Panc1 (cell line): ENCODE measurements at regions not wholly inside any gene's neighbourhood (a gene's known extent, or its start where the extent isn't known, plus 50 kb on each side); places are given as distances from the start of the nearest gene placed in this dataset.

ENCODE experiments used
- ATAC-seq: fragments of 200-7000 bp; cut with Tn5 transposase; 2 replicates; pipeline ENCODE4 v1.9.1; 2020; ENCODE audit warnings: mild to moderate bottlenecking, moderate library complexity
- BruUV-seq: library from RNA; stranded (reverse); fragments of 400-500 nt; replicated peaks from 2 replicates; lab custom pipeline; 2021; lab: Mats Ljungman, UMichigan
- CTCF ChIA-PET: fragments of 300-600 bp; sonication (Branson Sonifier 250); formaldehyde crosslinking; loops from one replicate; lab custom pipeline; 2022; ENCODE audit warnings: antibody characterized with exemption; lab: Charles Lee
- POLR2A ChIA-PET: fragments of 300-600 bp; sonication (Branson Sonifier 250); formaldehyde crosslinking; loops from one replicate; lab custom pipeline; 2022; ENCODE audit warnings: antibody characterized with exemption; lab: Charles Lee
- DNase-seq: peaks from one replicate; pipeline ENCODE4 v3.0.0-alpha.2; 2010; ENCODE audit warnings: low read depth, low spot score
- H3K27ac ChIP-seq: 2 replicates; pipeline ENCODE4 v1.5.1; 2011; ENCODE audit warnings: mild to moderate bottlenecking, low read length, inconsistent platforms
- H3K27me3 ChIP-seq: fragments of 200-500 bp; sonication (Bioruptor generic); 2 replicates; pipeline ENCODE4 v1.6.0; 2014; ENCODE audit warnings: low read length, inconsistent platforms; ENCODE audit not compliant: control insufficient read depth, insufficient read depth
- H3K36me3 ChIP-seq: fragments of 200-500 bp; sonication (Bioruptor generic); 2 replicates; pipeline ENCODE4 v1.5.1; 2014; ENCODE audit warnings: inconsistent platforms, mild to moderate bottlenecking, low read length, moderate library complexity; ENCODE audit not compliant: control insufficient read depth, insufficient read depth
- H3K4me1 ChIP-seq: 2 replicates; pipeline ENCODE4 v1.5.1; 2011; ENCODE audit warnings: inconsistent platforms, mild to moderate bottlenecking, low read length, moderate library complexity; ENCODE audit not compliant: control insufficient read depth, insufficient read depth
- H3K4me3 ChIP-seq, 2 experiments: 2 replicates each; pipeline ENCODE4 v1.5.1; 2011 to 2012; ENCODE audit warnings: low read depth in 2 of 2, low read length in 2 of 2, mild to moderate bottlenecking in 2 of 2, inconsistent platforms in 1 of 2, moderate library complexity in 1 of 2
- H3K9me3 ChIP-seq: fragments of 200-500 bp; sonication (Bioruptor generic); 2 replicates; pipeline ENCODE4 v1.5.1; 2014; ENCODE audit warnings: low read depth, mild to moderate bottlenecking, inconsistent platforms, low read length, moderate library complexity; ENCODE audit not compliant: control insufficient read depth, insufficient read depth
- CTCF ChIP-seq: fragments of 450-650 bp; IDR thresholded peaks from 2 replicates; pipeline ENCODE4 v1.5.1; 2017; ENCODE audit warnings: mild to moderate bottlenecking
- POLR2AphosphoS5 ChIP-seq: IDR thresholded peaks from 2 replicates; pipeline ENCODE4 v1.6.1; 2012; ENCODE audit warnings: mild to moderate bottlenecking, low read depth, low read length, moderate library complexity
- REST ChIP-seq, 2 experiments: IDR thresholded peaks; 2 replicates each; pipeline ENCODE4 v1.6.1; 2011 to 2012; ENCODE audit warnings: low read depth in 2 of 2, control low read depth in 1 of 2, low read length in 1 of 2, mild to moderate bottlenecking in 1 of 2, moderate library complexity in 1 of 2; ENCODE audit not compliant: insufficient read depth in 1 of 2
- SIN3A ChIP-seq: IDR thresholded peaks from 2 replicates; pipeline ENCODE4 v1.6.1; 2012; ENCODE audit warnings: low read depth, mild to moderate bottlenecking, low read length, moderate library complexity, borderline replicate concordance; ENCODE audit not compliant: insufficient read depth
- TCF7L2 ChIP-seq: IDR thresholded peaks from 2 replicates; pipeline ENCODE4 v1.6.1; 2011; ENCODE audit warnings: mild to moderate bottlenecking, low read depth, low read length, inconsistent platforms
- in situ Hi-C: cut with HindIII; loops from 2 replicates; pipeline ENCODE4 v1.10.0; 2016; ENCODE audit warnings: low sequenced_read_pairs, low pct_unique_long_range_greater_than_20kb
- intact Hi-C: fragments of 100-400 bp; cut with micrococcal nuclease; formaldehyde crosslinking; loops from one replicate; pipeline ENCODE4 v1.10.0; 2022; ENCODE audit not compliant: unreplicated experiment

- in situ Hi-C loops (no loop called here), intact Hi-C loops (no loop called here)
- BruUV-seq, result no TSS peak
- no peak for DNase-seq
- Histone ChIP-seq H3K36me3 (no peaks in the 10 kb centered on the region), H3K27ac (no peak overlapping the region), H3K4me3 (no peak overlapping the region), H3K9me3 (no peaks in the 10 kb centered on the region), H3K4me1 (no peaks in the 10 kb centered on the region), H3K27me3 (no peaks in the 10 kb centered on the region)
- ChIA-PET CTCF (no interaction called here), POLR2A (no interaction called here)
- ATAC-seq, result no peak
- TF ChIP-seq SIN3A, result no peak
- no peak for TF ChIP-seq REST (IDR thresholded peaks at IDR 0.05; ENCODE audit: insufficient read depth in 1 of 2, low read depth in 2 of 2, low read length in 1 of 2)
- no peak for TF ChIP-seq TCF7L2
- TF ChIP-seq POLR2AphosphoS5, result no peak
- TF ChIP-seq CTCF, result no peak
These were observed 366.4 kb downstream of the CASP12 start for GRCh38 chr11:104531894-104532293.

- H3K36me3 ChIP-seq, result no peaks in the 10 kb centered on the region
- POLR2A ChIA-PET, result no interaction called here
- no peak overlapping the region for H3K27ac ChIP-seq
- in situ Hi-C loops, result no loop called here
- H3K9me3 ChIP-seq, result no peaks in the 10 kb centered on the region
- BruUV-seq, result no TSS peak
- no peaks in the 10 kb centered on the region for H3K4me1 ChIP-seq
- TF ChIP-seq CTCF (peak; percentile 19; the same call in 1 of the 2 replicates), REST (IDR thresholded peaks at IDR 0.05; ENCODE audit: insufficient read depth in 1 of 2, low read depth in 2 of 2, low read length in 1 of 2) (no peak)
- no peaks in the 10 kb centered on the region for H3K27me3 ChIP-seq
- intact Hi-C loops, result no loop called here
- no peak overlapping the region for H3K4me3 ChIP-seq
- DNase-seq (peak; percentile 2), ATAC-seq (no peak)
- CTCF ChIA-PET, result no interaction called here
These were observed 367.1 kb upstream of the PDGFD start for GRCh38 chr11:104531075-104531474.
